ENCODE measurements at regions not wholly inside any gene's neighbourhood (a gene's known extent, or its start where the extent isn't known, plus 50 kb on each side); places are given as distances from the start of the nearest gene placed in this dataset.

DNA sequence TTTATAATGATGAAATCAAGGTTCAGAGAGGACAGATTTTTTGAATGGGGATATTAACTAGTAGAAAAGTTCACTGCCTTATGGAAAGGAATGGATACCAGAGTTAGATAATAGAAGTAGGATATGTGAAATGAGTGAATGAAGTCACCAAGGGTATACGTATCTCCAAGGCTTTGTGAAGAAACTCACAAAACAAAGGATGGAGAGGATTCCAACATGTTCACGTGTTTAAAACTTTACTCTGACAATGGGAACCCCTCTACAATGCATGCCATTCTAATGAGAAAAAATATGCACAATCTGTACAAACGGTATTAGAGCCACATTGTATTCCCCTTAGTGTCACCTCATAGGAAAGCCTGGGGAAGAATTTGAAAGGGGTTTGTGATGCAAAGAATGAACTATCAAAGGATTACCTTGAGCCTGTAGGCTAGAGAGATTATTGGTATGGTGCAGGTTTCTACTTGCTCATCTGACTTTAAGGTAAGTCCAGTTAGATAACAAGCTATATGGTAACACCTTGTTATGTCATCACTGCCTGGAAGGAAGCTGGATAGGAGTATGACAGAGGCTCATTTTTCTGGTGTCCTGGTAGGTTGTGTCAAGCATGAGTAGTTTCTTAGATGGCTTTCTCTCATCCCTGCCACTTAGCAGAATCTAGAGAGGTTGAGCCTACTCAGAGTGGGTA, 250.3 kb upstream of the SEMA6A start:
- TF ChIP-seq TAF1 (IDR thresholded peaks at IDR 0.05; ENCODE audit: borderline replicate concordance, low read depth, low read length) (no peak), CBFB (IDR thresholded peaks at IDR 0.05; ENCODE audit: low read depth) (no peak)

Measured in GM12878 (cell line).